Hematopoietic multipotent progenitor cell treated with erythropoietin and hydrocortisone succinate and interleukin-3 and kit ligand, for 15 days (in vitro differentiated cells): ENCODE measurements at regions not wholly inside any gene's neighbourhood (a gene's known extent, or its start where the extent isn't known, plus 50 kb on each side); places are given as distances from the start of the nearest gene placed in this dataset.

Experiments
- DNase-seq: peaks from one replicate; pipeline ENCODE4 v3.0.0-alpha.2; 2015; ENCODE audit warnings: low spot score

DNA sequence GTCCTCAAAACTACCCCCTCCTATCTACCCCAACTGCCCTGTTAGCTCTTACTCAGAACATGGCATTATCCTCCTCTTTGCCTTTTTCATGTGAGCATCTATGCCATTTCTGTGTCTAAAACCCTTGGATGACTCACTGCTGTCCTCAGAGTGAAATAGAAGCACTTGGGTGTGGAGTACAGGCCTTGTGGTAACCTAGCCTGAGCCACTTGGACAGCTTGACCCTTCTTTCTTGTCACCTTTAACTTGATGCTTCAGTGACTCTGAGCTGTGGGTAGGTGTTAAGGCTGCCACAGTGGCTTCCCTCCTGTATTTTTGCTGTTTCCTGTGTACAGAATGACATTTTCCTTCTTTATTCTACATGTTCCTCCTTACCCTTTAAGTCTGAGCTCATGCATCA is 391.4 kb downstream of the SH3GL2 start:
- no peak for DNase-seq

DNA sequence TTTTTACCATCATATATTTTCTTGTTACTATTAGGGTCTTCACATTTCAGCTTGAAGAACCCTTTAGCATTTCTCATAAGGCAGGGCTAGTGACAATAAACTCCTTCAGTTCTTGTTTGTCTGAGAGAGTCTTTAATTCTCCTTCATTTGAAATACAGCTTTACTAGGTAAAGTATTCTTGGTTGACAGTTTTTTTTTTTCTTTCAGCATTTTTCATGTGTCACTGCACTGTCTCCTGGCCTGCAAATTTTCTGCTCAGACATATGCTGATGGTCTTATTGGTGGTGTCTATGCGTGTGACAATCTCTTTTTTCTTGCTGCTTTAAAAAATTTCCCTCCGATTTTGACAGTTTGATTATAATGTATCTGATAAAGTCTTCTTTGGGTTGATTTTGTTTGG is 399.9 kb downstream of the SH3GL2 start:
- no peak for DNase-seq

DNA sequence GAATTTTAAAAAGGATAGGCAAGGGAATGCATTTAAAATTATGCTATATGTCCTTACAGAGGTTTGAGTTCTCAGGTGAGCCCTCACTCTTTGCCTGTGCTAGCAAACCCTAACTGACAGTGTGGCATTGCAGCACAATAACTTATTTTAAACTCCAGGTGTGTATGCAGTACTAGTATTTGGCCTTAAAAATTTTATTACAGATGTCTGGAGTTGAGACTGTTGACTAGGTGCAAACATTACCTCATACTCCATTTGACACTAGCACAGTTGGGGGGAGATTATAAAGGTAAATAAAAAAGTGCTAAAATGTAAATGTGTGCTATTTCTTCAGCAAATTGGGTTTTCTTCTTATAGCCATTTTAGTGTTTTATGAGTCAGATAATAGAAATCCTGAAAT is 407.7 kb downstream of the SH3GL2 start:
- no peak for DNase-seq

DNA sequence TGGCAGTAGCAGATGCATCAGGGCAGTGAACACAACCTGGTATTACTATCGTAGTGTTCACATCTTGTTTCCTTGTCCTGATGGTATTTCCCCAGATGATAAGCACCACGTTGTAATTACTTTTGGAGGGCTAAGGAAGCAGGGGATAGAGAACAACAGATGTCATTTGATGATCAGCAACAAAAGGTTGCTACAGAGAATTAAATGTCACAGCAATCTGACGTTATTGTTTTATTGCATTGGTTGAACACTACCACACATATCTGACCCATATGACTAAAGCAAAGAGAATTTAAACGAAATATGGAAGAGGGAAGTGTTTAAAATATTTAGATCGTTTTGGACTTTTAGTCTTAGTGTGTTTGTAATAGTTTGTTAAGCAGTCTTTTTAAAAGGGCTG is 408.3 kb downstream of the SH3GL2 start:
- no peak for DNase-seq

DNA sequence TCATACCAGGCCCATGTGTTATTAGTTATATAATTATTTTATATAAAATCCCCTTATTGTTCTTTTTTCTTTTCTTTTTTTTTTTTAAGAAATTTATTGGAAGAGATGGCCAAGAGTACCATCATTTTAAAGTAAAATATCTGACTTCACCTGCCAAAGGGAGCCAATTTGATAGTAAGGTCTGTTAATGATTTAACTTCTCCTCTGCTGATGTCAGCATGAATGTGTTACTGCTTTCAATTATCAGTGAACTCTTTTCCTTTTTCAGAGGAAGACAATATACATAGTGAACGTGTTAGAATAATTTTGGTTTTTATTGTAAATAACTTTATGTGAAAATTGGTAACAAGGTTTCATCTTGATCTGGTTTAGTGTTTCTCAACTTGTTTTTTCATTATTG is 409.6 kb downstream of the SH3GL2 start:
- no peak for DNase-seq

DNA sequence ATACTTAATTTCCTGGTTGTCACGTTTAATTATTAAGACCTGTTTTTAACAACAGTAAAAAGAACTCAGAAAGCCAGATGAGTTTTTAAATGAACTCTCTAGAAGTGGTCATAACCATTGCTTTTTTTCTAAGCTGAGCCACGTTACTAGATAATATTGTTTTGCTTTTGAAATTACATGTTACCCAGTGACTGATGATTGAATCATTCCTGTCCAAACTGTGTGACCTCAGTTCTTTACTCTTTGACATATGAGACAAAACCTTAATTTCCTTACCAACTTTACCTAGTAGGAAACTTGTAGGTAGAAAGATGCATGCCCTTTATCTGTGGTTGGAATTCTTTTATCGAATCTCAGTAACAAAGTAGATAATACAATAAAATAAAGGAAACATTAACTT is 411.7 kb downstream of the SH3GL2 start:
- no peak for DNase-seq

DNA sequence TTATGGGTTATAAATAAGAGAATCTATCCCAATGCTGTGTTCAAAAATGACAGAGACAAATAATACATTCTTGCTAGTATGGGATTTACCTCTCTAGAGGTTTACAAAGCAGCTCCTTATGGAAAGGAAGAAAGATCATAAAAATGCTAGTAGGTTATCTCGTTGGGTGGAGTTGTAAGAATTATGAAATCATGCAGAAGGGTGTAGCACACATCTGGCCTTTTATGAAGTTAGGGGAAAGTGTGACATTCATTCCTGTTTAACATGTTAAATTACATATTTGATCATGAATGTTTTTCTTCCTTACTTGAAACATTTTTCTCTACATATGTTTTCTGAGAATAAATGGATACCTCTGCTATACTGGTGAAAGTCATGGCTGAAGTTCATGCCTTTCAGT is 414.2 kb downstream of the SH3GL2 start:
- DNase-seq = no peak

DNA sequence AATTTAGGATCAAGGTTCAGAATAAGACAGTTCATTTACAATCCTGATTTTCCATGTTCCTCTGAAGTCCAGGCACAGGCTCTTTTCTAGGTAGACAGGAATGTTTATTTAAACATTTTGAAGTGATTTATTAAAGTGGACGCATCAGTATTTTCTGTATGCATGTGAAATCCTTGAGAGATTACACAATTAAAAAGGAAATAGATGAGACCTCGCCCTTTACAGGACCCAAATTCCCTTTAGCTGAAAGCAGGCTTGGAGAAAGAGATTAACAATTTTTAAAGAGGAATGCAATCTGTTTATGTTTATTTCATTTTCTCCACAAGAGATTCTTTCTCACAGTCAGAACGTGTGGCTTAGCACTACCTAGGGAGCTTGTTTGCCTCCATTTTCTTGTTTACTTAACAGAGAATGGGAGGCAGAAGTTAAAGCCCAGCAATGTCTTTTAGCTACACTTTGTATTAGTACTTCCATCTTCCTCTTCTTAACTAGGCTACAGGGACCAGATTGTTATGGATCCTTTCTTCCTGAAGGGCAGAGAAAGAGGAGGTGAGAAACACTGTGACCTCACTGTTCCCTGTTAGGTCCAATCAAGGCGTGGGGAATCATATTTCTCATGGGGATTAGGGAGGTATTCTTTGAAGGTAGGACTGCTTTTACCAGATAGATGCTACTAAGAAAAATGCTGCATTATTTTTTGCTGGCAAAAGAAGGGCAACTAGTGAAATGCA is 416.0 kb downstream of the SH3GL2 start:
- no peak for DNase-seq

DNA sequence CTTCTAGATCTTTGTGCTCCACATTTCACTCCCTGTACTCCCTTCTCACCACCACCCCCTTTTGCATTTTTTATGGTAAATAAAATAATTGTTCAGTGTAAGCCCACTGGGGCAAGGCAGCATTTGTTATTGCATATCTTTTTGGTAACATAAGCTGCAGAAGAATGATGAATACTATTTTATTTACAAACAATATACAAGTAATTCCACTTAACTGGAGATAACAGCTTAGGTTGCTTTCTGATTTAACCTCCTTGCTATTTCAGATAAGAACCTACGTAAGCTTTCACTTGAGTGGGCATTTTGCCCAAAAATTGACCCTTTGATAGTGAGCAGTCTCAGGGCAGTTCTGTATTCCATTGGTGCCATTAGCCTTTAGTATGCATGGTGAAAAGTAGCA is 417.9 kb downstream of the SH3GL2 start:
- DNase-seq = no peak

DNA sequence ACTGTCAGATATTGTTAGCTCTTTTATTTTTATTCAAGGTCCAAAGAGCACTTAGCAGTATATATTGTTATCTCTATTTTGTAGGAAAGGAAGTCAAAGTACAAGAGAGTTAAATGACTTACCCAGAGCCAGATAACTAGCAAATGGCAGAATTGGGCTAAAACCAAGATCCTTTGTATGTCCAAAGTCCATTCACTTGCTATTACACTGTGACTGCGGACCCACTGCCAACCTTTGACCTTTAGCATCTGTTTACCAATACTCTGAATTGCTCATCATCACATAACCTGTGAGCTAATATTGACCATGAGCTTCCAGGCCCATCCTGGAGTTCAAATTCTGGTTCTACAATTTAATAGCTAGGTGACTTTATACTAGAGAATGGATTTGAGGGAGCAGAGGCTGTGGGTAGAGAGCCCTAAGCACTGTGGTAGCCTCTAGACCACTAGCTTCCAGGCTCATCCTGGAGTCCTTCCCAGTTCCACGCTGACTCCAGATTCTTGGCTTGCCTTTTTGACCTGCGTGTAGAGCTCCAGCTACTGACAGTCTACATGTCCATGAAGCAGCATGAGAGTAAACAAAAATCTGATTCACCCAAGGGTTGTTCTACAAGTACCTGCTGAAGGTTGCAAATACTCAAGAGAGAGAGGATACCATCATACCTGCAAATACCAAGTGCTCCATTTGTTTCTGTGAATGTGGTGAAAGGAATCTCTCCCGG is 424.0 kb downstream of the SH3GL2 start:
- DNase-seq = no peak

DNA sequence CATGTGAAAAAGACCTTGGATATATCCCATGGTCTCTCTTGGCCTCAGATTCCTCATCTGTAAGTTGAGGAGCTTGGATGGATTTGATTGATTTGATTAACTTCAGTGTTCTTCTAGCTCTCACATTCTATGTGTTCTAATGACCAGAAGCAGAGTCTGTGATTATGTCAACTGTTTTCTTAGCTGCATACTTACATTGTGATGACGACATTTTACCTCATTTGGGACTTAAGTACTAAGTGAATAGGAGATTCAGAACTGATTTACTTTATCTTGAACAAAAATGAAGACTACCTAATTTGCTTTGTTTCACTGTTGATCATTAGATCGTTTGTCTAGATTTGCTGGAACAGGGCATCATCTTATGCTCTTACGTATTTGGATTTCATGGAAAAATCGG is 427.7 kb downstream of the SH3GL2 start:
- no peak for DNase-seq

DNA sequence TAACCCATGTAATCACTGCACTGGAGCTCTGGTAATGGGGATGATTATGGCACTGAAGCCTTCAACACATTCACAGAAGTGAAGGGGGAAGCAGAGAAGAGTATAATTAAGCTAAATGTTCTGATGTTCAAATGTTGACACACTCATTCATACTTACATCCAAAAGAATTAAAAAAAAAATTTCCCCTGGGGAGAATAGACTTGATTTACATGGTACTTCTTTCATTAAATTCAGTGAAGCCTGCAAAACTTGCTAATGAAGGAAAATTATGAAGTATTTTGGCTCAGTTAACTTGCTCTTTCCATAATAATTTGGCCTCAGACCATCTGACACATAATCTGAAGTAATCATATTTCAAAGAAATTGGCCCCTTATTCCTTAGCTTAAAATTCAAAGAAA is 428.8 kb downstream of the SH3GL2 start:
- DNase-seq = no peak

DNA sequence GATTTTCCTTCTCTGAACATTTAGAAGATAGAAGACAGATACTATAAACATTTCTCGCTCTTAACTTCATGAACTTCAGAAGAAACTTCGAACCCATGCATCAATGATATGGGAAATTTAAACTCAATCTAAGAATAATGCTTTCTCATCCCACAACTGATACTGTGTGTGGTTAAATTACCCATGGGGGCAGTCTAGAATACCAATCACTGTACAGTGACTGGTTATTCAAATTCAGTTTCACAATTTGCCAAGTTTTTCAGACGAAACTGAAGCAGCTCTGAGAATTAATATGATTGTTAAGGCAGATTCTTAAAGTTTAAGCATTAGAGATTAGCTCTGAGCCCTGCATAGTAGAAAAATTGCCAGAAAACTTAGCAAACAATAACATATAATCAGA is 431.0 kb downstream of the SH3GL2 start:
- no peak for DNase-seq

DNA sequence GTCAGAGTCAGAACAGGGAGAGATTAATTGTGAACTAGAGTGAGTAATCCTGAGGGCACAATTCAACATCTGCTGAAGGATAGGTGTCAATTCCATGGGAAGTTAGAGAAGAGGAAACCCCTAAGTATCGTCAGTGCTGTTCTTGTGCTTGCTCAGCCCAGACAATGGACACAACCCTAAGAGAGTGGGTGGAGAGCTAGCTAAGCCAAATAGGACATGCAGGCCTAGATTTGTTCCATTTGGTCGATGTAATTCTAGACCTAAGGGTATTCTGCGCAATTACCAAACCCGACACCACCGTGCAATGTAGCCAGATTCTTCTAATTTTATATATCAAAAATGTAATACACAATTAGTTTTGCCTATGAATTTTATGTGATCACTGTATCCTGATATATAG is 431.6 kb downstream of the SH3GL2 start:
- DNase-seq = no peak

DNA sequence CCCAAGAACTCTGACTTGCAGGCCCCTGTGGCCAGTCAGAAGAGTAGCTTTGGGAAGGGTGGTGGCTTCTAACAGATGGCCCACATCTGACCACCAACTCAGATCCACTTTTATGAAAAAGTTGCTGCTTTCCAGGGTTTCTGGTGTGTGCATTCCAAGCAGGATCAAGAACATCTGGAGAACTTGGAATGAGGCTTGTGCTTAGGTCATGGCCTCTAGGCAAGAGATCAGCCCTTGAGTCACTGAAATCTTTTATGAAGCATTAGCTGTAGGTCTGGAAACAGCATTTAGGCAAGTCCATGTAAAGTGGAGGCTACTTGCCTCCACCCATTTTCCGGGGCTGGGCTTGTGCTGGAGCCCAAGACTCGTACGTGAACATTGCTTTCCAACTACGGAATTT is 433.3 kb downstream of the SH3GL2 start:
- DNase-seq = no peak

DNA sequence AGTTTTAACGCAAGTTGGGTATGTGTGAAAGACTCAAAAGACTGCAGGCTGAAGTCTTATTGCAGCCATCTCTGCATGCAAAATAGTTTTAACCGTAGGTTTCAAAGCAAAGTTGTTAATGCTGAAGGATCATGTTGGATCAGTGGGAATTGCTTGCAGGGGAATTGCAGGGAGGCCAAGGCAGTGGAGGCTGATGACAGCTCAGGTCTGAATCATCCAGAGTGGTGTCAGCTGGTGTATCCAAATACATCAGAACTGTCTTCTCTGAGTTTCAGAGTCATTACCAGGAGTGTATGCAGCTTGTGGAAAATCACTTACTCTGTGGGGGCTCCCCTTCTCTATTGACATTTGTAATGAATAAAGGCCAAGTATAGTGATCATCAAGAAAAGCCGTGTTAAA is 435.7 kb downstream of the SH3GL2 start:
- DNase-seq = no peak

DNA sequence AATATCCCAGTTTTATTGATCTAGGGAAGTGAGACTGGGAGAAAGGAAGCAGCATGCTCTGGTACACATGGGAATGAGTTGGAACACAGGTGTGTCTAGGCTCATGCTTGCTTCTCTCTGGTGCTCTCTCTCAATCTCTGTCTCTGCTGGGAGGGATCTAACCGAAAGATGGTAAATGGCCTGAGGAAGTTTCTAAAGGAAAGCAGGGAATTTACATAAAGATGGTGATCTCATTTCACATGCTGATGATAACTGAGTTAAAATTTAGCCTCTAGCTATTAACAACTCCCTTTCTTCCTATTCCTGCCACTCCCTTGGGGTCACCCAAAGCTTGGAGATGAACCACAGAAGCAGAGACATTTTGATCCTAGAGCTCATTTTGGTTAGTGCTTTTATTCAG is 436.2 kb downstream of the SH3GL2 start:
- no peak for DNase-seq

DNA sequence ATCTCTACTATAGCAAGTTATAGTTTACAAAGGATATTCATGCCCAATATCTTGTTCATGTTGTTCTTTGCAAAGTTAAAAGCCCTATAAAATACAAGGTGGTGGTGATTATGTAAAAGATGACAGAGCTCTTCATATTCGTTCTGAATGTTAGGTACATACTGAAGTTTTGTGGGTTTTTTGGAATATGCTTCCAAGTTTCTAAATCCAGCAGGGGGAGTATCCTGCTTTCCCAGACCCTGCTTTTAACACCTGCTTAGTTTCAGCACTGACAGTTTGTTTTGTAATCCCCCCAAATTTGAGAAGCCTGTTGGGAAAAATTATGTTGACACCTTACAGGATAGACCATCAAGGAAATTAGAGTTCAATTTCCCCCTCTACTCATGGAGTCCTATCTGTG is 438.3 kb downstream of the SH3GL2 start:
- no peak for DNase-seq

DNA sequence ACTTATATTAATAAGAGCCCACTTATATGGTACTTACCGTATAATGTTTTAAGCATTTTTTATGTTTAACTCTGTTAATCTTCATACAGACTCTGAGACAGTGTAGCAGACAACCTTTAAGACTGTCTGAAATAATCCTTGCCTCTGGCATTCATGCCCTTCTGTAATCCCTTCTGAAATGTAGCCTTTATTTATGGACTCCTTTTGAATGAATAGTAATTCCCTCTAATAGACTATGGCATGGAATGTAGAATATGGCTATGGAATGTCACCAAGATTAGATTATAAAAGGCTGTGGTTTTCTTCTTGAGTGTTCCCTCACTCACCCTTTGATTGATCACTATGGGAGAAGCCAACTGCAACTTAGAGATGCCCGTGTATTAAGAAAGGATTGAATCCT is 439.4 kb downstream of the SH3GL2 start:
- no peak for DNase-seq

DNA sequence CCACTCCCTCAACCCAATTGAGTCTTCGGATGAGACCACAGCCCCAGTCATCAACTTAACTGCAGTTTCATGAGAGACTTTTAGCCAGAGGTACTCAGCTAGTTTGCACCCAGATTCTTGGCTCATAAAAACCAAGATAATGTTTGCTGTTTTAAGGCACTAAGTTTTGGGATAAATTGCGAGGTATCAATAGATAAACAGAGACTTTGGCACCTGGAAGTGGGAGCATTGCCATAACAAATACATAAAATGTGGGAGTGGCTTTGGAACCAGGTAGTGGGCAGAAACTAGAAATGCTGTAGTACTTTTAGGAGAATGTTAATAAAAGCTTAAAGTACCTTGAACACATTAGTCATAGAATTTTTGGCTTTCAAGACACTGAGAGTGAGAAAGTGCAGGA is 439.8 kb downstream of the SH3GL2 start:
- no peak for DNase-seq

DNA sequence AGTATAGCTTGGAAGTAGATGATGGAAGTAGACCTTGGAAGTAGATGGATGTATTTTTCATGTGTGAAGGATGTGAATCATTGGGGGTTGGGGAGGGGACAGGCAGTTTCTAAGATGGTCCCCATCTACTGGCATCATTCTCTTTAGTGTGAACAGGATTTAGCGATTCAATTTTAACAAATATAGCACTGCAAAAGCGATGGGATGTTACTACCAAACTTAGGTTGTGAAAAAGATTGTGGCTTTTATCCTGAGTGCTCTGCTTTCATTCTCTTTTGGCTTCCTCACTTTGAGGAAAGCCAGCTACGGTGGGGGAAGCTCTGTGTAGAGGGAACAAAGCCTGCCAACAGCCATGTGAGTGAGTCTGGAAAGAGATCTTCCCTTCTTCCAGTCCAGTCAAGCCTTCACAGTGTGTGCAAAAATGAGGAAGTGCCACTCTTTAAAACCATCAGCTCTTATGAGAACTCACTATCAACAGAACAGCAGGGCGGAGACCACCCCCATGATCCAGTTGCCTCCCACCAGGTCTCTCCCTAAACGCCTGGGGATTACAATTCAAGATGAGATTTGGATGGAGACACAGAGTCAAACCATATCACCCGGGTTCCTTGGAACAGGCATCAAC is 441.4 kb downstream of the SH3GL2 start:
- DNase-seq = no peak

DNA sequence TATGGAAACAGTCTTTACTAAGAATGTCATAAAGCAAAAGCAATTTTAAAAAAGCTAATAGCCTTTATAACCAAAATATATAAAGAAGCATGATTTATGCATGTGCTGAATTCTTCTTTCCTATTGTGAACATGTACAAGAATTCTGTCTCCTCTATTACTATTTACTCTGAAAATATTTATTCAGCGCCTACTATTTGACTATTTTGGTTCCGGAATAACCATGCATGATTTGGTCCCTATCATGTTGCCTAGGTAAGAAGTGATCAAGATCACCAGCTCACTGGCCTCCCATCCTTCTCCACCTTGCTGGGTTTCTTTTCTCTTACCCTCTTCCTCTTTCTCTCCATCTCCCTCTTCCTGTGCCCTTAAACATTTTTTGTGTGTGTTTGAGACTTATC is 443.8 kb downstream of the SH3GL2 start:
- no peak for DNase-seq

DNA sequence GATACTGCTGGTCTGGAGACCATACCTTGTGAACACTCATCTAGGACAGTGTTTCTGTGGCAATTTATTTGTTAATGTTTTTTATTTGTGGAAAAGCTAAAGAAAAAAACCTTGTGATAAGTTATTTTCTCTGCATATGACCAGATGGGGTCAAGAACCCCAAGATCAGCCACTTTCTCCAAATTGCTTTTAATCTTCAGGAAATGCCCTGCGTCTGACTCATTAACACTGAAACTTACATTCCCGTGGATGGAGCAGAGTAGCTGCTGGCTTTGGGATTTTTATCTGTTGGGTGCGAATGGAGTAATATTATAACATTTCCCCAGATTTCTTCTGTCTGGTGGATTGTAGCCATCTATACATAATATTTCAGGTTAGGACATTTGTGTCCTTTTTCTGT is 444.5 kb downstream of the SH3GL2 start:
- DNase-seq = no peak

DNA sequence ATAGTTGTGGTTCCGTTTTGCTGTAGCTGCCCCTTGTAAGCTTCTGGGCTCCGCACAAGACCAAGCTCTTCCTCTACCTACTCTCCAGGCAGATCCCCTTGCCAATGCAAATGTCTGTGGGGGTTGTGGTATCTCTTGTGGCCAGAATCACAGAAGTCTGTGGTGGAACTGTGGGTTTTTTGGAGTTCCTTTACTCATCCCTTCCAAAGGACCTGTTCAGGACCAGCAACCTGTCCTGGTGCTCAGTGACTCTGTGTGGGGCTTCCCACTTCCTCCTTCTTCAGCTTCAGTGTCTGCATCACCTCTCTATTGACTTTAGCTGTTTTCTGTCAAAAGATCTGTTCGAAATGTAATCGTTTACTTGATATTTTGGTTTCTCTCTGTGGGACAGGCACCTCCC is 441.3 kb upstream of the ADAMTSL1 start:
- DNase-seq = no peak
